Stimulated activated CD4-positive, alpha-beta T cell treated with anti-CD3 and anti-CD28 coated beads, TNF-alpha, amount 100 ng/mL, for 1 hour (primary cell): ENCODE measurements at regions not wholly inside any gene's neighbourhood (a gene's known extent, or its start where the extent isn't known, plus 50 kb on each side); places are given as distances from the start of the nearest gene placed in this dataset.
"Not testable (repeated sequence)": the region's sequence is repeated elsewhere in the genome, so short reads cannot be mapped to it uniquely, and the experiment has no call there.

Experiments used
- DNase-seq, 3 donors: peaks; one replicate each; pipeline ENCODE4 v3.0.0-alpha.2; 2020; ENCODE audit warnings: low read depth in 3 of 3, low spot score in 1 of 3

DNA sequence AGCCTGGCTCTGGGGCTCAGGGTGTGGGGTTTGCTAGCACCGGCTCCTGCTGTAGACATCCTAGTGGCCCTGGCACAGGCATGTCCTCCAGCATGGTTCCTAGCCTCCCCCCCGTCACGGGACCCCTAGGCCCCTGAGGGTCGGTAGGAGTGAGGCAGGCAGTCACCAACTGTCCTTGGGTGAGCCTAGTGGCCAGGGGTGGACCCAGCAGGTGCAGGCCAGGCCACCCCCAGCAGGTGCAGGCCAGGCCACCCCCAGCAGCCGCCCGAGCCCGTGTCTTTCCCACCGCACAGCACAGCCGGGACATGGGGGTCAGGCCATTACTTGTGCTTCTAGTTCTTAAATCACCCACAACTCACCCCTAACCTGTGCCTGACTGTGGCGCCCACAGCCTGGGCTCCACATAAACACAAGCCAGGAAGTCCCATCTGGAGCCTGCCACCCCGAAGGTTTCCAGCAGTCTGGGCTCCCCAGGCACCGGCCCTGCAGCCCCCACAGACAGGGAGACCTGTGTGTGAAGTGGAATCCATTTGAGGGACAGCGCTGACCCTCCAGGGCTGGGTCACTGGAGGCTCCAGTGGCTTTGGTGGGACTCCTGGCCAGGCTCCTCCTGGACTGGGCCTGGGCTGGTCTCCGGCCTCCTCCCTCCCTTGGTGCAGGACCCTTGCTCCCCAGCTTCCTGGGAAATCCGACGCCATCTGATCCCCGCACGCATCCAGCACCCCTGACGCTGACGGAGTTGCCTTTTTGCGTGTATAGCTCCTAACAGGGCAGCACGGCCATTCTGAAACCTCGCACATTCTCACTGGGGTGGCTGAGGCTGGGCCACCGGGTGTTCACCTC lies 114.1 kb upstream of the LPCAT1 start:
- DNase-seq = no peak

DNA sequence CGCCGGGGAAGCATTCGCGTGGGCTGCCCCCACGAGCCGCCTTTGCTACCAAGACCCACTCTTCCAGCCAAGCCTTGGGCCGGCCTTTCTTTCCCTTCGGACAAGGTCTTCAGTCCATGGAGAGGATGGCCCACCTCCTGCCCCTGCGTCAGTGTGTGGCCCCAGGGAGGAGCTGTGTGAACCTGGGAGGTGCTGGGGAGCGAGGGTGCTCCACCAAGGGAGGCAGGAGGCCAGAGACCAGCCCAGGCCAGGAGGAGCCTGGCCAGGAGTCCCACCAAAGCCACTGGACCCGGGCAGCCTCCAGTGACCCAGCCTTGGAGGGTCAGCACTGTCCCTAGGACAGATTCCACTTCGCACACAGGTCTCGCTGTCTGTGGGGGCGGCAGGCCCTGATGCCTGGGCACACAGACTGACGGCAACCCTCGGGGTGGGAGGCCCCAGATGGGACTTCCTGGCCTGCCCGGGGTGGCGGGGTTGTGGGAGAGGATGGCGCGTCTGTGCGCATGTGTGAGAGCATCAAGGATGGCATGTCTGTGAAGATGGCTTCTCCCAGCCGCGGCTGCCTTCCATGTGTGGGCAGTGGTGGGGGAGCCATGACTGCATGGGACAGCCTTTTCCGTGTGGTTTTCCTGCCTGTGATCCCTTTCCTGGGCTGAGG lies 113.3 kb upstream of the LPCAT1 start:
- no peak for DNase-seq

GRCh38 chr5:1636208-1636770 lies 112.5 kb upstream of the LPCAT1 start:
- not testable (repeated sequence) for DNase-seq

GRCh38 chr5:1635477-1635876 lies 111.7 kb upstream of the LPCAT1 start:
- DNase-seq = not testable (repeated sequence)

- no peak for DNase-seq
Observed at GRCh38 chr5:1634337-1634661, 110.5 kb upstream of the LPCAT1 start.

GRCh38 chr5:1633605-1634336 lies 110.0 kb upstream of the LPCAT1 start:
- DNase-seq = peak; percentile 21 to 58 (median 50)

DNA sequence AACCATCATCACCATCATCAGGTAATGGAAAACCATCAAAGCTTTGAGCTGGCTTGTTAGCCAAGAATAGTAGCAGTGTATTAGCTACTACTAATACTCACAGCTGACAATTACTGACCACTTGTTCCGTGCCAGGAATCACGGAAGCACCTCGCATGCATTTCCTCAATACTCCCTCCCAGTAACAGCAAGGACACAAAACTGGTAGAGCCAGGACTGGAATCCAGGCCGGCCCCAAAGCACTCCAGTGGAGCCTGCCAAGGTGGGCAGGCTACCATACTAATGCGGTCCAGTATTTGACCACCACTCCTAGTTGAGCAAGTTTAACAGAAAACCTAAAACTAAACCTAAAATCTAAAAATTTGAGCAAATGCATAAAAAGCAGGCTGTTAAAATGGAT lies 107.2 kb upstream of the LPCAT1 start:
- DNase-seq = not testable (repeated sequence)

DNA sequence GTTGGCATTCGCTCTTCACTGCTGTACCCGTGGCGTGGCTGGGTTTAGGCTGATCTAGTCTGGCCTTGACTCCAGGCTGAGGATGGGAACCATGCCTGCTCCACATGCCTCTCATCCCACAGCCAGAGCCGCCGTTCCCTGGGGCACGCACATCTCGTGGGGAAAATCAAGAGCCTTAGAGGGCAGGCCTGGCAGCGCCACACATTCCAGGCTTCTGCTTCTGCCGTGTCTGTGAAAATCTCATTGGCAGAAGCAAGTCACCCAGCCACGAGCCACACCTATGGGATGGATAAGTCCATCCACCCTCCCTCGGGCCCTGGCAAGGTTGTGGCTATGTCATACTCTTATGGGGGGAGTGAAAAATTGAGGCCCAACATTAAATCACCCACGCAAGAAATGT lies 102.6 kb upstream of the LPCAT1 start:
- DNase-seq = not testable (repeated sequence)

GRCh38 chr5:1619531-1619930 lies 95.8 kb upstream of the LPCAT1 start:
- not testable (repeated sequence) for DNase-seq

- not testable (repeated sequence) for DNase-seq
Observed at GRCh38 chr5:1618296-1618865, 94.6 kb upstream of the LPCAT1 start.

GRCh38 chr5:1617236-1617755 lies 93.5 kb upstream of the LPCAT1 start:
- DNase-seq = not testable (repeated sequence)

- DNase-seq = not testable (repeated sequence)
Observed at GRCh38 chr5:1613515-1613914, 89.8 kb upstream of the LPCAT1 start.

DNA sequence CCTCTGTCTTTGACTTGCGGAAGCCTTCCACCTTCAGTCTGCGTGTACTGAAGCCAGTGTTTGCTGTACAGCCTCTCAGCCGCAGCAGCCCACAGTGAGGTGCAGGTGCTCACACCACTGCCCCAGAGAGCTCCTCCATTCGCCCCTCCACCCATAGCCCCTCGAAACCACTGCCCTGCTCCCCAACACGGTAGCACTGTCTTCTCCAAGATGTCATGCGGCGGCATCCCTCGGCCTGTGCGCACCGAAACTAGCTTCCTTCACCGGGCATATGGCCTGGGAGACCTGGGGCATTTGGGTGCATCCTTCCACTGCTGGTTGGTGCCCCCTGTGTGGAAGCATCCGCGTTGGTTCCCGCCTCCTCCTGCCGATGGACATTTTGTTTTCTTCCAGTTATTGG lies 86.8 kb upstream of the LPCAT1 start:
- not testable (repeated sequence) for DNase-seq

DNA sequence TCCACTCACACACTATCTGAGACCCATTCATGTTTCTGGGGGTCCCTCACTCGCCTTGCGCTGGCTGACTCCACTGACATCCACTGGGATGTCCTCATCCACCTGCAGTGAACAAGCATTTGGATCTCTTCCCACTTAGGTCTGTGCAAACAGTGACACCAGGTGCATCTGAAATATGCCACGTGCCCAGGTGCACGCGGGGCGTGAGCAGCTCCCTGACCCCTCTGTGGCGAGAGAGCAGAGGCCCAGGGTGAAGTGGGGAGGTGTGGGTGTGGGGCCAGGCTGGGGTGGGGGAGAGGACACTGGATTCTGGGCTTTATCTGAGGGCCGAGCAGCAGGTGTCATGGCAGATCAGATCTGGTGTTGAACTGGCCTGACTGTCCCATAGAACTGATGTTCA lies 85.4 kb upstream of the LPCAT1 start:
- DNase-seq = not testable (repeated sequence)

DNA sequence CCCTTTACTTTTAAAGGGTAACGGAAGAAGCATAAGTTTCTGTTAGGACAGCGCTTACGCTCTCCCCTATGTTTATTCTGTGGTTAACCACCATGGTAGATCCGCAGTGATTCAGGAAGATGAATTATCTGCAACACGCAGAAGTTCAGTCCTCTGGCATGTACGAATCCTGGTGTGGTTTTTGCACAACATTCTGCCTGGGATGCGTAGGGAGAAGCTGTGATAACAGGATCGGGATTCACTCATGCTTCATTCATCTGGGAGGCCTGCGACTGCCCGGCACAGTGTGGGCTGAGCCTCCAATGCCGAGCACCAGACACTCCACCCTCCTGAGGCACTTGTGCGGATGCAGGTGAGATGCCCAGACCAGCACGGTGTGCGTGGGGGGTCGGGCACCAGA lies 84.6 kb upstream of the LPCAT1 start:
- DNase-seq = not testable (repeated sequence)

GRCh38 chr5:1606951-1607350 lies 83.2 kb upstream of the LPCAT1 start:
- not testable (repeated sequence) for DNase-seq

- not testable (repeated sequence) for DNase-seq
Observed at GRCh38 chr5:1603916-1604315, 80.2 kb upstream of the LPCAT1 start.

DNA sequence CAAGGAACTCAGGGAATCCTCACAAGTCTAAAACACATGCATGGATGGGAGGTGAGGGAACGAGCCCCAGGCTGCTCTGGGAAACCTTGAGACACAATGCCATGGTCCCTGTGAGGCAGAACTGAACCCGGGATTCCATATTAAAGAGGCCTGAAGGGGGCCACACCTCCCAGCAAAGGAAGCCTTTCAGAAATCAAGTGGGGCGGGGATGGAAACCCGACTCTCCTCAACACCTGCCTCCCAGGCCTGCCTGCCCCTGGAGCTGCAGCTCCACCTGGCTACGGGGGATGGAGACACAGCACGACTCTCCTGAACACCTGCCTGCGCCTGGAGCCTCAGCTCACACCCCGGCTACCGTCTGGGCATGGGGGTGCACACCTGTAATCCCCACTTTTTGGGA lies 77.8 kb upstream of the LPCAT1 start:
- DNase-seq = not testable (repeated sequence)

- DNase-seq = not testable (repeated sequence)
Observed at GRCh38 chr5:1598950-1599737, 75.4 kb upstream of the LPCAT1 start.

DNA sequence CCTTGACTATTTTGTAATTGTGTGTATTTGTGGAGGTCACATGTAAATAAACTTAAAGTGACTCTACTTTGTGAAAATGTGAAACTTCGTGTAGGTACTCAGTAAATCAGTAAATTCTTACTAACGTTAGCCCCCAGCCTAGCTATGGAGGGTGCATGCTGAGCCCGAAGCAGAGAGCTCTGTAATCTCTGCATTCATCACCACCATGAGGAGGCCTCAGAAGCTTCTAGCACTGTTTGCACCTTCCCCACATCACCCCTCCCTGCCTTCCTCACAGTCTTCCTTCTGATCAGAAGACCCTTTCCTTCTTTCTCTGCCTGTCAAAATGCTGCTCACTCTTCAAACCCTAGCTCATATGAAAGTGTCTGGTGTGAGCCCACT lies 73.3 kb upstream of the LPCAT1 start:
- not testable (repeated sequence) for DNase-seq
